OCI-LY1 (cell line): ENCODE measurements at regions not wholly inside any gene's neighbourhood (a gene's known extent, or its start where the extent isn't known, plus 50 kb on each side); places are given as distances from the start of the nearest gene placed in this dataset.

Experiments
- H2AFZ ChIP-seq: fragments of 200-600 bp; sonication (generic), shearing (Covaris generic); 2 replicates; pipeline ENCODE4 v1.6.0; 2014; ENCODE audit warnings: antibody characterized with exemption, mild to moderate bottlenecking, low read length
- H3F3A ChIP-seq: fragments of 200-600 bp; sonication (generic), shearing (Covaris generic); 2 replicates; pipeline ENCODE4 v1.6.0; 2014; ENCODE audit warnings: mild to moderate bottlenecking, antibody characterized with exemption, low read length, moderate library complexity; ENCODE audit not compliant: insufficient read depth
- H3K27ac ChIP-seq: fragments of 200-600 bp; sonication (generic); 2 replicates; pipeline ENCODE4 v1.5.1; 2014; ENCODE audit warnings: low read length, mixed run types, mild to moderate bottlenecking, low read depth; ENCODE audit not compliant: poor library complexity, severe bottlenecking
- H3K27me3 ChIP-seq: fragments of 200-600 bp; sonication (generic); 2 replicates; pipeline ENCODE4 v1.6.0; 2014; ENCODE audit warnings: antibody characterized with exemption, mild to moderate bottlenecking, low read length, moderate library complexity; ENCODE audit not compliant: insufficient read depth
- H3K36me3 ChIP-seq: fragments of 200-600 bp; sonication (generic); 2 replicates; pipeline ENCODE4 v1.6.1; 2014; ENCODE audit warnings: mild to moderate bottlenecking, antibody characterized with exemption, low read length, moderate library complexity, mixed read lengths; ENCODE audit not compliant: insufficient read depth
- H3K4me1 ChIP-seq: fragments of 200-600 bp; sonication (generic); 2 replicates; pipeline ENCODE4 v1.5.1; 2014; ENCODE audit warnings: mild to moderate bottlenecking, low read length, moderate library complexity; ENCODE audit not compliant: insufficient read depth, severe bottlenecking
- H3K4me2 ChIP-seq: fragments of 200-600 bp; sonication (generic), shearing (Covaris generic); 2 replicates; pipeline ENCODE4 v1.6.1; 2014; ENCODE audit warnings: low read length
- H3K4me3 ChIP-seq: fragments of 200-600 bp; sonication (generic); 2 replicates; pipeline ENCODE4 v1.5.1; 2014; ENCODE audit warnings: low read length, low read depth, mild to moderate bottlenecking, mixed read lengths; ENCODE audit not compliant: poor library complexity, severe bottlenecking
- H3K79me2 ChIP-seq: fragments of 200-600 bp; shearing (Covaris generic); 2 replicates; pipeline ENCODE4 v1.6.1; 2016; ENCODE audit warnings: mixed run types, low read length, mixed read lengths; ENCODE audit not compliant: insufficient read depth
- H3K9ac ChIP-seq: fragments of 200-600 bp; sonication (generic), shearing (Covaris generic); 2 replicates; pipeline ENCODE4 v1.6.1; 2014; ENCODE audit warnings: mild to moderate bottlenecking, low read length, mixed read lengths
- H3K9me2 ChIP-seq: fragments of 200-600 bp; sonication (generic), shearing (Covaris generic); 2 replicates; pipeline ENCODE4 v1.6.1; 2014; ENCODE audit warnings: low read depth, mild to moderate bottlenecking, low read length, mixed read lengths
- H3K9me3 ChIP-seq: fragments of 200-600 bp; shearing (Covaris generic); 2 replicates; pipeline ENCODE4 v1.6.1; 2014; ENCODE audit warnings: low read length, mixed read lengths
- H4K20me1 ChIP-seq: fragments of 200-600 bp; sonication (generic), shearing (Covaris generic); 2 replicates; pipeline ENCODE4 v1.6.0; 2016; ENCODE audit warnings: mild to moderate bottlenecking, low read length; ENCODE audit not compliant: insufficient read depth
- EZH2 ChIP-seq: fragments of 200-600 bp; sonication (generic), shearing (Covaris generic); IDR thresholded peaks from 2 replicates; pipeline ENCODE4 v1.8.0; 2017; ENCODE audit warnings: borderline replicate concordance, mixed run types, mild to moderate bottlenecking, antibody characterized with exemption, low read length, moderate library complexity, mixed read lengths
- TF ChIP-seq, protein P1 (sequence below): fragments of 200-600 bp; sonication (generic), shearing (Covaris generic); IDR thresholded peaks from 2 replicates; pipeline ENCODE4 v1.5.1; 2017; ENCODE audit warnings: mild to moderate bottlenecking, antibody characterized with exemption, low read length, moderate library complexity, mixed read lengths

DNA sequence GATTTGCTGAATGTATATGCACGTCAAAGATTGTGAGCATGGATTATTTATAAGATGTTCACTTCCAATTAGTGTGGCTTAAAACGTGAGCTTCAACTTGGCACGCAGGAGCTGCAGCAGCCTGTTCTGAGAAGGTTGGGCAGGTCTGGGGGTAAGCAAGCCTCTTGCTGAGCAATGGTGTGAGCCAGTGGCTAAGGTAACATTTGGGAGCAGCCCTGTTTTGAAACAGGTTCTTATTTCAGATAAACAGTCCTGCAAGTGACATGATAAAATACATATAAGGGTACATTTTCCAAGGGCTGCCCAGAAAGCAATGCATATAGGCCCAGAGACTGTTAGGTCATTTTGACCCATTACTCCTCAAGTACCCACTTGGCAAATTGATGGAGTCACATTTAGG, 415.3 kb downstream of the ZNF521 start:
- no peaks in the 10 kb centered on the region for H3K79me2 ChIP-seq

DNA sequence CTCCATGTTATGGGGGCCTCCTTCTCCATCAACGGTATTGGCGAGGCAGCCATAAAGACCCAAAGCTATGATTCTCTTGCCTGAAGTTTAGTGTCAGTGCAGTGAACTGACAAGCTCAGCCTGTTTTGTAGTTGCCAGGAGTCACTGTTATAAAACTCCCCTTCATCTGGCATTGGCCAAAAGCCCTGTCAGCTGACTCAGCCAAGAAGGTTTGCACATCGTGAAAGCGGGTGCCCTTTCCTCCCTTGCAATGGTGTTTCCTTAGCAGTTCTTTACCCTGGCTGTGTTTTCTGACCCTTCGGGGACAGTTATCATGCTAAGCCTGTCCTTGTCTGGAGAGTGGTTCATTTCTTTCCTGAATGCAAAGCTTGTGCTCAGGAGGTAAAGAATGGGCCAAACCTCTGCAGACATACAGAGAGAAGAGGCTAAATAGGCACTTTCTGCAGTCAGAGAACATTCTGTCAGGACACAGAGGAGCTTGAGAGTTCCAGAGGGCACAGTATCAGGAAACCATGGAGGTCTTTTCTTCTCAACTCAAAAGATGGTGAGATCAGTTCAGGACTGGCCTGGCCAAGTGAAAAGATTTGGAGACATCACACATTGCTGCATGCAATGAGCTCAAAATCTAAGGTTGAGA, 414.2 kb downstream of the ZNF521 start:
- Histone ChIP-seq H3K4me3 (no peak overlapping the region), H3F3A (no peaks in the 10 kb centered on the region), H3K9me2 (no peaks in the 10 kb centered on the region), H2AFZ (no peak overlapping the region), H3K36me3 (no peaks in the 10 kb centered on the region), H3K9me3 (no peaks in the 10 kb centered on the region), H3K27ac (no peak overlapping the region), H3K79me2 (no peaks in the 10 kb centered on the region), H4K20me1 (no peaks in the 10 kb centered on the region), H3K4me2 (no peak overlapping the region), H3K27me3 (no peaks in the 10 kb centered on the region), H3K9ac (no peak overlapping the region), H3K4me1 (no peaks in the 10 kb centered on the region)
- no peak for TF ChIP-seq EZH2
- TF ChIP-seq, protein P1, sequence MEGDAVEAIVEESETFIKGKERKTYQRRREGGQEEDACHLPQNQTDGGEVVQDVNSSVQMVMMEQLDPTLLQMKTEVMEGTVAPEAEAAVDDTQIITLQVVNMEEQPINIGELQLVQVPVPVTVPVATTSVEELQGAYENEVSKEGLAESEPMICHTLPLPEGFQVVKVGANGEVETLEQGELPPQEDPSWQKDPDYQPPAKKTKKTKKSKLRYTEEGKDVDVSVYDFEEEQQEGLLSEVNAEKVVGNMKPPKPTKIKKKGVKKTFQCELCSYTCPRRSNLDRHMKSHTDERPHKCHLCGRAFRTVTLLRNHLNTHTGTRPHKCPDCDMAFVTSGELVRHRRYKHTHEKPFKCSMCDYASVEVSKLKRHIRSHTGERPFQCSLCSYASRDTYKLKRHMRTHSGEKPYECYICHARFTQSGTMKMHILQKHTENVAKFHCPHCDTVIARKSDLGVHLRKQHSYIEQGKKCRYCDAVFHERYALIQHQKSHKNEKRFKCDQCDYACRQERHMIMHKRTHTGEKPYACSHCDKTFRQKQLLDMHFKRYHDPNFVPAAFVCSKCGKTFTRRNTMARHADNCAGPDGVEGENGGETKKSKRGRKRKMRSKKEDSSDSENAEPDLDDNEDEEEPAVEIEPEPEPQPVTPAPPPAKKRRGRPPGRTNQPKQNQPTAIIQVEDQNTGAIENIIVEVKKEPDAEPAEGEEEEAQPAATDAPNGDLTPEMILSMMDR: no peak

More for the DNA sequence above, 415.3 kb downstream of the ZNF521 start:
- Histone ChIP-seq H3K4me1 (no peaks in the 10 kb centered on the region), H3K27me3 (no peaks in the 10 kb centered on the region), H3K9ac (no peak overlapping the region), H2AFZ (no peak overlapping the region), H3K9me3 (no peaks in the 10 kb centered on the region), H3K4me2 (no peak overlapping the region), H3K4me3 (no peak overlapping the region), H3K9me2 (no peaks in the 10 kb centered on the region), H3F3A (no peaks in the 10 kb centered on the region), H3K27ac (no peak overlapping the region), H3K36me3 (no peaks in the 10 kb centered on the region), H4K20me1 (no peaks in the 10 kb centered on the region)
- TF ChIP-seq, protein P1: no peak
- TF ChIP-seq EZH2: no peak

DNA sequence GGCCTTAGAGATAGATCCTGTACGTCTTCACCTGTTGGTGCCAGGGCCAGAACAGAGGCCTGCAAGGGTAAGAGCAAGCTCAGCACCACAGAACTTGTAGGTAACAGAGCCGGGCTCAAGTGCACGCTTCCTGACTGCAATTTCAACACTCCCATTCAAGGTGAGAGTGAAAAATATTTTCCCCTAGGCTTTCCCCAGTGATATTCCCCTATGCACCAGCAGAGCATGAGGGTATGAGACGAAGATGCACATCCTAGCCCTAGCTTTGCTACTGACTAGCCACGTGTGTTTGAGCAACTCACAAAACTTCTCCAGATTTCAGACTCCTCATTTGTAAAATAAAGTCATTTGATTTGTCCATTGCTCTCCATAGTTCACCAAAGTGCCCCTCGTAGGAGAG, 411.6 kb downstream of the ZNF521 start:
- no peaks in the 10 kb centered on the region for H3K4me1 ChIP-seq
- no peaks in the 10 kb centered on the region for H3K9me3 ChIP-seq

More for the DNA sequence above, 411.6 kb downstream of the ZNF521 start:
- Histone ChIP-seq H3K4me2 (no peak overlapping the region), H3K9ac (no peak overlapping the region), H2AFZ (no peak overlapping the region), H3K9me2 (no peaks in the 10 kb centered on the region), H3K4me3 (no peak overlapping the region), H4K20me1 (no peaks in the 10 kb centered on the region), H3K79me2 (no peaks in the 10 kb centered on the region), H3K27ac (no peak overlapping the region), H3K36me3 (no peaks in the 10 kb centered on the region), H3K27me3 (no peaks in the 10 kb centered on the region), H3F3A (no peaks in the 10 kb centered on the region)
- no peak for TF ChIP-seq EZH2
- TF ChIP-seq, protein P1: no peak
